HG03159 (cell line): ENCODE measurements at regions not wholly inside any gene's neighbourhood (a gene's known extent, or its start where the extent isn't known, plus 50 kb on each side); places are given as distances from the start of the nearest gene placed in this dataset.

Experiments used
- ATAC-seq: cut with Tn5 transposase; IDR thresholded peaks from one replicate; pipeline ENCODE4 v1.9.1; 2021; ENCODE audit warnings: mild to moderate bottlenecking, moderate library complexity; ENCODE audit not compliant: unreplicated experiment

DNA sequence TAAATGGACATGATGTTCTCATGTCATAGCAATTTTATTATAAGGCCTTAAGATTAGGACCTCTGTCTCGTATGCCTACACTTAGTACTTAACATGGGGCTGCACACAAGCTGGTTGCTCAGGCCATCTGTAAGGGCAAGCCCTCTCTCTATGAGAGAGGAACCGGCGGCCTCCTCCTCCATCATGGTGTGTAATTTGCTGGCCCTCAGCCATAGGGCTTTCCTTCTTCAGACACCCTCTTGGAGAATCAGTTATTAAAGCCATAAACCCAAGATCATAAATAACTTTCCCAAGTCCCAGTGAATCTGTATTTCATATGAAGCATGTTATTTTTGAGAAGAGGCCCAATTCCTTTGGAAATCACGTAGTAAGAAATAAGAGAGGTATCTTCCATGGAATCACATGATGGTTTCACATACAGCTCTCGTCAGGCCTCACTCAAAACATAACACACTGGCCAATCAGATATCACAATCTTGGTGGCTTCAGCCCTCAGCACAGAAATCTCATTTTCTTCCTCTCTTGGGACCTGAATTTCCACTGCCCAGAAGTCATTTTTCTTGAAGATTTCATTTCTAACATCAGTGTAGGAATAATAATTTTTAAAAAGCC lies 92.6 kb downstream of the RDH14 start:
- no peak for ATAC-seq

DNA sequence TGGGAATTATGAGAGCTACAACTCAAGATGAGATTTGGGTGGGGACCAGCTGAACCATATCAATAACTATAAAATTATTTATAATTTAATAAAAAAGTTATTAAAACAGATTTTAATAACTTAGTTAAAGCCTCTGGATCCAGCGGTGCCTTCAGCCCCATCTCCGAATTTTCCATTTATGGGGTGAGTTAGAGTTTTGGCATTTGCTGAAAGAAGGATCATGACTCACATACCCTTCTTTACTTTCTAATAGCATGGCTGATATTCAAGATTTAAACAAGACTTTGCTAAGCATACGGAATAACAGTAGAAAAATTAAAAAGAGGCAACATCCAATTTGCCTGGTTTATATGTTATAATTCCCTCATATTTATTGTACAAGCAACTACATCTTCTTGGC lies 94.5 kb downstream of the RDH14 start:
- no peak for ATAC-seq

DNA sequence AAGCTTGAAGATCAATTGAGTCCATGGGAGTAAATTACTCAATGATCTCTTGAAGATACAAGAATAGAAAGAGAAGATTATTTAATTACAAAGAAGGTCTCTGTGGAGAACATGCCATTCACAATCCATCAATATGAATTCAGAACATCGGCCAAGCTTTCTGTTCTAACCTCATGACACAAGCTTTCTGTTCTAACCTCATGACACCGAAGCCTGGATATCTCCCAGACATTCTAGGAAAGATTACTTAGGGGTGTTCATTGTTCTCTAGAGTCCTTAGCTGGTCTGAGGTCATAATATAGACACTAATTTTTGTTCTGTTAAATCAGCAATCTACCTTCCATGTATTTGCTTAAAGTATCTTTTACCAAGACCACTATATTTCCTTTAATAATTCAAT lies 95.5 kb downstream of the RDH14 start:
- no peak for ATAC-seq

DNA sequence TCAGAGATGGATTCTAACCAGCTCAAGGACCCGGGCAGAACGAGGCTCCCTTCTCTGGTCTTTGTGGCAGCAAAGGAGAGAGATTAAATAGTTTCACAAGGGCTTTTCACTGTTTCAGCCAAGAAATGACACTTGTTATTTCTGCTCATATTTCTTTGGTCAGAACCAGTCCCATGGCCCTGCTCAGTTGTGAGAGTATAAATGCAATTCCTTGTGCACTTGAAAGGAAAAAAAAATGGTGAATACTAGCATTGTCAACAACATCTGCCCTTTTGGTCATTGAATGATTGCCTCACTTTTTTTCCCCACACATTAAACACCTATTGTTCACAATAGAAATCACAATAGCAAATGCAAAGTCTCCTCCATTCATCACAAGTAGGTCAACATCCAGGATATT lies 104.4 kb downstream of the RDH14 start:
- no peak for ATAC-seq

DNA sequence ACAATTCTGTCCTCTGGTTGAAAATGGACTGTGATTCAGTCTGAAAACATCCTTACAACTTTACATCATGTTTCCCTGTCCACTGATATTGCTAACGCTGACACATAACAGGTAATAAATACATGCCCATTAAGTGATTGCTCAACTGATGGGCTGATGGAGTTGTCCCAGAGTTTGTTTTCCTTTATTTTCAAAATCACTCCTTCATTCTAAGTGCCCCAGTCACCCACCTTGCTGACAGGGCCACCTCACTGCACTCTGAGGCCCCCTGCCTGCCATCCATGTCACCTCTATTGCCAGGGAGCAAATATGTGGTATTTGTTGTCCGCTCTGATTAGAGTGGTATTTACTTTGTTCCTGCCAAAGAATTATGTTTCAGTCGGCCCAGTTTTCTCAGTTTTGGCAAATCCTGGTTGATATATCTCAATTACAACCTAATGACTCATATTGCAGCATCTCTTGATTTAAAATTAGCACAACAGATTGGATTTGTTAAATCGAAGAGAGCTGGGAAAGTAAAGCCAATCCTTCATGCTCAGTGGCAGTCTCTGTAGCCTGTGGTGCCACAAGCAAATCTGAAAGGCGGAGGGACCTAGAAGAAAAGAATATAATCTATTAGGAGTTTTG lies 105.1 kb downstream of the RDH14 start:
- ATAC-seq, result no peak

DNA sequence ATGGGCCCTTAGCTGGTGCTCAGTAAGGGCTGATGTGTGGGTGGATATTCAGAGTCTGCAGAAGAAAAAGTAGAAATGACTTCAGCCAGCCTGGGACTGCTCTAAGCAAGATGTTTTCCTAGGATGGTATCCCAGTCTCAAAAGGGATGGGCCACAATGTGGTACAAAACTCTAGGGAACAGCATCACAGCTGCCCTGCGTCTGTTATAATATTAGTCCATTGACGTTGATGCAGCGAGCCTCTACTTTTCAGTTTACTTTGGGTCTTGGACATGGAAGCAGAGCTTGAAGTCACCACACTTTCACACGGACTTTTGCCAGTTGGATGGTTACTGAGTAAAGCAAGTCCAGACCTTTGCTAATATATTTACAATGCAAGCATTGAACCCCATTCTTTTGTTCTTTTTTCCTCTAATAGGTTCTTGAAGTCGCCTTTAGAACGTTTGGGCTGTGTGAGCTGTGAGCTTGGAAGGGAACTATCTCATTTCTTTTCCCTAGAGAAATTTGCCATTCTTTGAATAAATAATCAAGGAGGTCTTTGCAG lies 105.7 kb downstream of the RDH14 start:
- ATAC-seq, result no peak

DNA sequence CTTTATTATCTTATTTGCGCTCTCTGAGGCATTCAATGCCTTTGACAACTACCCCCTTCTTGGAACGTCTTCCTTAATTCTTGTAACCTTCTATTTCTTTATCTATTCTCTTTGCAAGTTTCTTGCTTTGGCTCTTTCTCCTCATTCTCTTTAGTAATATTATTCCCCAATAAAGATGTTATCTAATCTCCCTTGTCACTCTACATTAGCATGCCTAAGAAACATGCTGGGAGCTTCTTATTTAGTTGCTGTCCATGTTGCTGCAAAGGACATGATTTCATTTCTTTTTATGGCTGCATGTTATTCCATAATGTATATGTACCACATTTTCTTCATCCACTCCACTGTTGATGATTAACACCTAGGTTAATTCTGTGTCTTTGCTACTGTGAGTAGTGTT lies 113.7 kb downstream of the RDH14 start:
- no peak for ATAC-seq

DNA sequence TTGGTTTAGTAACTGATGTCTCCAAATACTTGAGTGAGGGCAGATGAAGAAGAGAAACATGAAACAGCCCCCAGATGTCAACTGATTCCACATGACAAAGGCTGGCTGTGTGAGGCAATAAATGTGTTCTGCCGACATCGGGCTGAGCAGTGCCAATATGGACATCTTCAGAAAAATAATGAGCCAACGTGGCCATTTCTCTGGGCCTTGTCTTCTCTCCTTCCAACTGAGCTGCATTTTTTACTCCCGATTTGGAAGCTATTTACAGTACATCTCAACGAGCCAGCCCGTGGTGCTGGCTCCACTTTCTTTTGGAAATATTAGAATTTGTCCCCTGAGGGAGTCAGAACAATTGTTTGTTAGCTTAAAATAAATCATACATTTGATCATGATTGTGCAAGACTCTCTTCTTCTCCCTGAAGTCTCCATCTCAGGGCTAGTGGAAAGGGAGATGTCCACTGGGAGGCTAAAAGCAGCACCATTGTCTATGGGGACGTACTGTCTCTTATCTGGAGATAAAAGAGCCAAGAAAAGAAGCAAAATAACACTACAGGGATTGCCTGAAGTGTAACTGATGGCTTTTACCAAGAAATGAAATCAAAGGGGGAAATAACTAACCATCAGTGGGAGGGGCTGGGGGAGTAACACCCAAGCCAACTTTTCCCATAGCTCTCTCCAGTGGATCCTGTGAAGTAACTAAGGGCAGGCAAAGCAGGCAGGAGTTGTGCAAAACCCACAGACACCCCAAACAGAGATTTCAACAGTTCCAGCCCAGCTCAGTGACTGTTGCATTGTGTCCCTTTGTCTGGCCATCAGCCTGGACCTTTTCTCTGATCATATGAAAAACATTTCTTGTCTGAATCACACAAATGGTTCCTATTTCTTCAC lies 114.8 kb downstream of the RDH14 start:
- ATAC-seq, result no peak

DNA sequence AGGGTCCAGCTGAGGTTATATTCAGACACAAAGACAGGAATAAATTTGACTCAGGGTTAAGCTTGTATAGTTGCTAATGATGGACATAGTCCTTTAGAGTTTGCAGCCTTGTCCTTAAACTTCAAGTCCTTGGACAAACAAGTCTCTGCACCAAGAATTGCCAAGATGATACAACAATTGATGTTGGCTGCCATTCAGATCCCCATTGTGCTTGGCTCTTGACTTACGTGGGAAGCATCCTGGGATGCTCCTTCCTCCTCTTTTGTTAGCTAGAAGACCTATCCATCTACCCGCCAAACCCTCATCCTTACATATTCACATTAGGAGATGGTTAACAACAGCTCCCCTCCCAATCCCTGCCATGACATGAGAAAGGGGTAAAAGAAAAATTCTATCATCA lies 115.6 kb downstream of the RDH14 start:
- ATAC-seq, result no peak

DNA sequence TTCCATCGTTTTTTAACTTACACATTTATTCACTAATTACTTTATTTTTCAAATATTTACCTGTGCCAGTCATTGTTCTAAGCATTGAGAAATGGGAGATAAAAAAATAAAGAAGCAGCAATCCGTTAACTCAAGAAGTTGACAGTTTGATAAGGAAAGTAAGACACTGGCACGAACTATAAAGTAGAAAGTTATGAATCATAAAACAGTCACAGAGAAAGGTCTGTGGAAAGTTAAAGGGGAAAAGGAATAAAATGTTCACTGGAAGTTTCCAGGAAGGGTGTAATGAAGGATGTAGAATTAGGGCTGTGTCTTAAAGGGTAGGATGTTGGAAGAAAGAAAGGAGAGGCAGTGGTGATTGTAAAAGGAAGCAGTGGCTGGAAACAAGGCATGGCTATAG lies 118.9 kb downstream of the RDH14 start:
- ATAC-seq, result no peak

DNA sequence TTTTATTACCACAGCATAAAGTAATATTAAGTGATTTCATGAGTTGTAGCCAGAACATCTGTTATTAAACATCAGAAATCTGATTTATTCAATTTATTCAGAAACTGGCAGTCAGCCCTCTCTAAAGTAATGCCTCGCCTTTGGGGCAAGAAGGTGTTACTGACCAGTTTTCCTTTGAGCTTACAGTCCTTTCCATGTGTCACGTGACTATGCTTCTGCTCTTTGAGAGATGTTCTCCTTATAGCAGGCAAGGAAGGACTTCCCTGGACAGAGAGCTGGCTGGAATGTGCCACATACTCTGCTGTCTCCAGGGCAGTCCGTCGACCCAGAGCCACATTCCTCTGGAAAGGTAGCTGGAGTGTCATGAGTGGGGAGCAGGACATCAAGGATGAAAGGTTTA lies 119.7 kb downstream of the RDH14 start:
- ATAC-seq, result no peak

DNA sequence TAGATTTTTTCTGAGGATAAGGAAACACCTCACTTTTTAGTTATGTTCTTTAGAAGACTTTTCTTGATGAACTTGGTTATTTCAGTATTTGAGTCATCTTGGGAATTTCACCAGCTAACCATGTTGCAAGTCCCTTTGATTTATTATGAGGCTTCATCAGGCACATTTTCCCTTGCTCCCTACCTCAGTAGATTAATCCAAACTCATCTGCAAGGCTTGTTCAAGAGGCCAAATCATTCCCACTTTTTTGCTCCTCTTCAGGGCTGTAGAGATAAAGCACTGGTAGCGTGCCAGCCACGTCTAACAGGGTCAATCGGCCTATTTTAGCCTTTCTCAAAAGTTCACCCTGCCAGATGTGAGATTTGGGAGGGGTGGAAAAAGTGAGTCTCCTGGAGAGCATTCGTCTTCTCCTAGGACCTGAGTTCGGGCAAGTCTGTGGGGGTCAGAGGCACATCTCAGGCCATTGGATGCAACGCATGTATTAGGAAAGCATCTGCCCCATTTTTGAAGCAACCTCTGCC lies 120.3 kb downstream of the RDH14 start:
- ATAC-seq, result no peak

DNA sequence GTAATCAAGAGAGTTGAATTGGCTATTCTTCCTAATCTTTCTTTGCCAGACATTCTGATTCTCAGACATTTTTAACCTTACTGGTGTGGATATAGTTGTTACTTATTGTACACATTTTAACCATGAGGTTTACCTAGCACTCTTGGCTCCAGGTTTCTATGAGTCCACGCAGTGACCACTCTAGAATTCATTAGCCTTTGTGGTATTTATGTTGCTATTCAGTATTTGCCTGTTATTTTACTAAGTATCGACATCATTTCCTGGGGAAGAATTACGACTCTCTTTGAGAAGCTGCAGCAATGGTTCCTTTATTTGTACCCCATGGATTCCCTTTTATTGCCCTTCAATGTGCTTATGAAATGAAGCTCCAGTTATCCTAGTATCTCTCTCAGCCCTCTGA lies 120.7 kb downstream of the RDH14 start:
- ATAC-seq, result no peak

DNA sequence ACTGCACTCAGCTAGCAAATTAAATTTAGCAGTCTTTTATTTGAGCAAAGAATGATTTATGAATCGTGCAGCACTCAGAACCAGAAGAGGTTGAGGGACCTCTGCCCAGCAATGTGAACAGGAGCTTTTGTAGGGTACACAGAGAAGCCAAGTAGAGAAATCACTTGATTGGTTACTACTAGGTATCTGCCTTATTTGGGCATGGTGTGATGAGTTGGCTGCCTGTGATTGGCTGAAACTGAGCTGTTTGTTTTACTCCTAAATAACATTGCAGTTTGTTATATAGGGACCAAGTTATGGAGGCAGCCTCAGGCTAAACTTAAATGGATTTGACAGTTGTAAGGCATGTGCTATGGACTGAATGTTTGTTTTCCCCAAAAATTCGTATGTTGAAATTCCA lies 122.5 kb downstream of the RDH14 start:
- no peak for ATAC-seq

DNA sequence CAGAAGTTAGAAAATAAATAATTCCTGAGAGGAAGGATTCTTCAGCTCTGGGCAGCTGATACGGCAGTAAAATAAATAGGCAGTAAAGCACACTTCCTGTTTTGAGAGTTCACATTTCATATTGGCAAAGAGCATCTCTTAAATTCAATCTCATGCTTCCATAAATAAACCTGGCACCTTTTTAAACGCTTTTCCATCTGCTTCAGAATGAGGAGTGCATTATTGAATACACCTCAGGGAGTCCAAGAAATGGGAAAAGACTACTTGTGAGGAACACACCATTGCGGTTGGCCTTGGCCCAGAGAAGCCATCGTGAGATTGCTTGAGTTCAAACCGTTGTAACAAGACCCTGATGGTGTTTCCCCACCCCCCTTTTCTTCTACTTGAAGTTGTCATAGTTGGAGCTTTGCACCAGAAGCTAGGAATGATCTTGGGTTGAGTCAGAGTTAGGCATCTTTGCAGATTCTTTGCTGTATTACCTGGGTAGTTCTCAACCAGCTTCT lies 123.9 kb downstream of the RDH14 start:
- ATAC-seq, result no peak

DNA sequence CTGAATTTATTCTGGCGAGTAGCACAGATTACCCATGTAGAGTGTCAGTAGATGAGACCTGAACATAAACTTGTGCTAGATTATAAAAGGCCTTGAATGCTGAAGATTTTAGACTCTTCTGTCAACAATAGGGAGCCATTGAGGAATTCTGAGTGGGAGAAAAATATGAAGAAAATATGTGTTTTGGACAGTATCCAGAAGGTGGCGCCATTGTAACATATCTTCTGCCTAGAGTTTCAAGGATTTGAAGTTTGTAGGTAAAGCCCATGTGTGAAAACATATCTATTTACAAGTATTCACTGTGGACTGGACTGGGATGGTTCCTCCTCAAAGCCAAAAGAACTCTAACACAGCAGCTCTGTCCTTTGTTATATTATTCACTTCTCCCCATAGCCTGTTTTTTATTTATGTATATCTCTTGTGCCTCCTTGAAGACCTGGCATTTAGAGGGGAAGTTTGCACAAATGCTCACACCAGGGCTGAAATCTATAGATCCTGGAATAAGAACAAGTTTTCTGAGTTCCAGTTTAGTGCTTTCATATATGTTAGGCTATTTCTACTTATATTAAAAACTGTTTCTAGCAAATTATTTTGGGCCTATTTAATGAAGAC lies 124.9 kb downstream of the RDH14 start:
- ATAC-seq, result peak; percentile 63

DNA sequence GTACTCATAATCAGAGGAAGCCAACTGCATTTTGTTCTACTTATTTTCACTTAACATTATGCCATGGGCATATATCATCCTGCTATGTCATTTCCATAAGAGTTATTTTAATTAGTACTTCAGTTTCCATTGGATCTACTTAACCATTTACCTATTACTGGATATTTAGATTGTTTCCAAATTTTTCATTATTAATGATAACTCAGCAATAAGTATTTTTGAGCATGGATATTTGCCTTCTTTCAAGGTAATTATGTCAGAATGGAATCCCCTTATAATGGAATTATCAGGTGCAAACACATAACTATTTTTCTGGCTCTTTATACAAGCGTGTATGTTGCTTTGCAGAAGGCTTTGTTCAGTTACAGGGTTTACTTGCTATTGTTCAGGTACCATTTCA lies 126.6 kb downstream of the RDH14 start:
- no peak for ATAC-seq

DNA sequence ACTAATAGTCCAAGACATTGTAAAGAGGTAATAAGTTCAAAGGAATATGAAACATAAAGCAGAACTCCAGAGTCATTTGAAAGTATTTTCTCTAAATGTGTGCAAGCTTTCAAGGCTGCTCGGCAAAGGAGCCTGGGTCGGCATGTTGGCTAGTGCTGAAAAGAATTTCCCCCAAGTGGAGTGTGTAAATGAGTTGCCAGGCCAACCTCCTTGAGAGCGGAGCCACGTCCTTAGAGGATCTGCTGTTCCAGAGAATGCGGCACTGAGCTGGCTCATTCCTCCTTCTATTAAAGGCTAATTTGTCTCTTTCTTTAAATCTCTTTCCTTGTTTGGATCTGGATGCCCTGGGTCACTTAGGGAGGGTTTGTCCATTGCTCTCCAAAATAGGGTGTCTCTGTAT lies 127.5 kb downstream of the RDH14 start:
- no peak for ATAC-seq

DNA sequence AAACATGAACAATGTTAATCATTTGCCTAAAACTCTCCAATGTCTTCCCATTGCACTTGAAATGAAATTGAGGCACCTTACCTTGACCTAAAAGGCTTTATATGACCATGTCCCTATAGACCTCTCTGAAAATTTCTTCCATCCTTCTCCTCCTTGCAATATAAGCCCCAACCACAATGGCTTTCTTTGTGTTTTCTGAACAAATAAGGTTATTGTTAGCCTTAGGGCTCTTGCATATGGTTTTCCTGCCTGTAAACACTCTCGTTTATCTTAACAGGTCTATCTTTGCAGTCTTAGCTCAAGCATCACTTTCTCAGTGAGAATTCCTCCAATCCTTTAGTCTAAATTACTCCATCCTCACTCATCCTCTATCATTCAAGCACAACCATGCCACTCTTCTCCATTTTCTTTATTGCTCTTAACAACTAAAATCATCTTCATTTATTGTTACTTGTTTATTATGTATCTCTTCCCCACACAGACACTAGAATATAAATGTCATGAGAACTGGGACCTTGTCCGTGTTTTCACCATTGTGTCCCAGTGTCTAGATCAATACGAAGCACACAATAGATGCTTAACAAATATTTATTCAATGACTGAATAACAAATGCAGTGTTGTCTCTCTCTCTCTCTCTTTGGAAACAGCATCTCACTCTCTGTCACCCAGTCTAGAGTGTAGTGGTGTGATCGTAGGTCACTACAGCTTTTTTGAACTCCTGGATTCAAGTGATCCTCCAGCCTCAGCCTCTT lies 129.3 kb downstream of the RDH14 start:
- no peak for ATAC-seq

DNA sequence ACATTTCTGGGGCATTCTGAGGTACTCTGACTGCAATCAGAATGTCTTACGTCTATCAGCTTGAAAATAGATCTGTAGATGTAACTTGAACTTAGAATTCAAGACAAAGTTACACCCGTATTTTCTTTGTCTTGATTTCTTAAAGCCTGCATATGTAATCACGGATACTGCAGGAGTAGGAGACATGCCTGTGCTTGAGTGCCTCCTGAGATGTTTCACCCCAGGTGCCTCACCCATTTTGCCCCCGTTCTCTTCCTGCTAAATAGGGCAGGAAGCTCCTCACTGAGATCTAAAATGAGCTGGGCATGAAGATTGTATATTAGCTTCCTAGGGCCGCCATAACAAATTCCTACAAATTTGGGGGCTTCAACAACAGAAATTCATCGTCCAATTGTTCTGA lies 131.9 kb downstream of the RDH14 start:
- ATAC-seq, result no peak
